SHP77 treated with DMSO at 0.1 percent for 48 hours (cell line): ENCODE measurements at regions not wholly inside any gene's neighbourhood (a gene's known extent, or its start where the extent isn't known, plus 50 kb on each side); places are given as distances from the start of the nearest gene placed in this dataset.

Experiments used
- DNase-seq: peaks from one replicate; lab custom pipeline; 2025; lab: John Stamatoyannopoulos, UW

GRCh38 chr6:167566711-167567141 is 241.8 kb downstream of the TTLL2 start:
- DNase-seq: no peak

- DNase-seq: no peak
Measured at GRCh38 chr6:167567142-167568033, 242.5 kb downstream of the TTLL2 start.

GRCh38 chr6:167568407-167569024 is 243.6 kb downstream of the TTLL2 start:
- no peak for DNase-seq

GRCh38 chr6:167569041-167569805 is 244.3 kb downstream of the TTLL2 start:
- no peak for DNase-seq

- no peak for DNase-seq
Measured at GRCh38 chr6:167569879-167570278, 245.0 kb downstream of the TTLL2 start.

- no peak for DNase-seq
Measured at GRCh38 chr6:167570460-167571400, 245.8 kb downstream of the TTLL2 start.

GRCh38 chr6:167571550-167571949 is 246.7 kb downstream of the TTLL2 start:
- no peak for DNase-seq

- DNase-seq: no peak
Measured at GRCh38 chr6:167572106-167572505, 247.2 kb downstream of the TTLL2 start.

- no peak for DNase-seq
Measured at GRCh38 chr6:167572841-167573271, 248.0 kb downstream of the TTLL2 start.

- no peak for DNase-seq
Measured at GRCh38 chr6:167573461-167574215, 248.8 kb downstream of the TTLL2 start.

GRCh38 chr6:167574431-167575151 is 249.7 kb downstream of the TTLL2 start:
- DNase-seq: no peak

GRCh38 chr6:167575158-167575696 is 250.3 kb downstream of the TTLL2 start:
- DNase-seq: no peak

GRCh38 chr6:167576050-167576741 is 250.5 kb upstream of the AFDN start:
- no peak for DNase-seq

GRCh38 chr6:167576828-167577503 is 249.7 kb upstream of the AFDN start:
- DNase-seq: no peak

GRCh38 chr6:167577891-167578361 is 248.8 kb upstream of the AFDN start:
- no peak for DNase-seq

- no peak for DNase-seq
Measured at GRCh38 chr6:167578371-167578901, 248.3 kb upstream of the AFDN start.

GRCh38 chr6:167579806-167580618 is 246.7 kb upstream of the AFDN start:
- DNase-seq: no peak
